Chondrocyte (in vitro differentiated cells): ENCODE measurements at regions not wholly inside any gene's neighbourhood (a gene's known extent, or its start where the extent isn't known, plus 50 kb on each side); places are given as distances from the start of the nearest gene placed in this dataset.

Source experiments
- DNase-seq: peaks from one replicate; pipeline ENCODE4 v3.0.0; 2021; ENCODE audit warnings: mixed read lengths, low spot score
- H3K27ac Mint-ChIP-seq: one replicate; pipeline ENCODE4 v1.8.0; 2021; ENCODE audit warnings: mild to moderate bottlenecking, moderate library complexity, mixed read lengths; ENCODE audit not compliant: unreplicated experiment
- H3K27me3 Mint-ChIP-seq: 2 replicates; pipeline ENCODE4 v1.8.0; 2021; ENCODE audit warnings: low read depth, mixed read lengths
- H3K36me3 Mint-ChIP-seq: 2 replicates; pipeline ENCODE4 v1.8.0; 2021; ENCODE audit warnings: low read depth, mixed read lengths
- H3K4me1 Mint-ChIP-seq: 2 replicates; pipeline ENCODE4 v1.8.0; 2021; ENCODE audit warnings: low read depth, mild to moderate bottlenecking, mixed read lengths
- H3K4me3 Mint-ChIP-seq: one replicate; pipeline ENCODE4 v1.8.0; 2021; ENCODE audit warnings: mild to moderate bottlenecking, moderate library complexity, mixed read lengths; ENCODE audit not compliant: unreplicated experiment
- H3K9me3 Mint-ChIP-seq: 2 replicates; pipeline ENCODE4 v1.8.0; 2021; ENCODE audit warnings: low read depth, mixed read lengths
- CTCF ChIP-seq: fragments of 200-600 bp; sonication (generic); IDR thresholded peaks from 2 replicates; pipeline ENCODE4 v1.5.0; 2021; ENCODE audit warnings: antibody characterized with exemption, mild to moderate bottlenecking, moderate library complexity

- Mint-ChIP-seq H3K9me3 (no peaks in the 10 kb centered on the region), H3K36me3 (no peaks in the 10 kb centered on the region), H3K27me3 (peaks cover 40% of the 10 kb centered on the region), H3K4me3 (no peak overlapping the region), H3K4me1 (no peaks in the 10 kb centered on the region), H3K27ac (no peak overlapping the region)
- no peak for DNase-seq
- TF ChIP-seq CTCF: no peak
Observed at GRCh38 chr16:79318143-79318899, 282.2 kb downstream of the MAF start.

- Mint-ChIP-seq H3K4me3 (no peak overlapping the region), H3K36me3 (no peaks in the 10 kb centered on the region), H3K4me1 (no peaks in the 10 kb centered on the region), H3K27ac (no peak overlapping the region), H3K9me3 (no peaks in the 10 kb centered on the region), H3K27me3 (peaks cover 41% of the 10 kb centered on the region)
- DNase-seq: no peak
- no peak for TF ChIP-seq CTCF
Observed at GRCh38 chr16:79317521-79317920, 283.0 kb downstream of the MAF start.

GRCh38 chr16:79317026-79317425 lies 283.5 kb downstream of the MAF start:
- no peak for TF ChIP-seq CTCF
- H3K4me1 Mint-ChIP-seq: no peaks in the 10 kb centered on the region
- no peak overlapping the region for H3K27ac Mint-ChIP-seq
- DNase-seq: no peak
- no peak overlapping the region for H3K4me3 Mint-ChIP-seq
- no peaks in the 10 kb centered on the region for H3K9me3 Mint-ChIP-seq
- peaks cover 42% of the 10 kb centered on the region for H3K27me3 Mint-ChIP-seq
- H3K36me3 Mint-ChIP-seq: no peaks in the 10 kb centered on the region

GRCh38 chr16:79316004-79316458 lies 284.5 kb downstream of the MAF start:
- no peak overlapping the region for H3K4me3 Mint-ChIP-seq
- no peaks in the 10 kb centered on the region for H3K9me3 Mint-ChIP-seq
- TF ChIP-seq CTCF: no peak
- H3K4me1 Mint-ChIP-seq: no peaks in the 10 kb centered on the region
- H3K36me3 Mint-ChIP-seq: no peaks in the 10 kb centered on the region
- no peak for DNase-seq
- peaks cover 44% of the 10 kb centered on the region for H3K27me3 Mint-ChIP-seq
- H3K27ac Mint-ChIP-seq: no peak overlapping the region

GRCh38 chr16:79312502-79312901 lies 288.0 kb downstream of the MAF start:
- Mint-ChIP-seq H3K4me1 (no peaks in the 10 kb centered on the region), H3K36me3 (no peaks in the 10 kb centered on the region), H3K9me3 (no peaks in the 10 kb centered on the region), H3K27me3 (peaks cover 33% of the 10 kb centered on the region), H3K4me3 (no peak overlapping the region), H3K27ac (no peak overlapping the region)
- no peak for TF ChIP-seq CTCF
- DNase-seq: no peak
